ENCODE measurements at regions not wholly inside any gene's neighbourhood (a gene's known extent, or its start where the extent isn't known, plus 50 kb on each side); places are given as distances from the start of the nearest gene placed in this dataset.

GRCh38 chr14:101449114-101449513 lies 112.2 kb upstream of the DIO3 start:
- TF ChIP-seq DNMT3B (CRISPR knock-in tag; conservative IDR thresholded peaks at IDR 0.05) = no peak
- TF ChIP-seq, protein P1, sequence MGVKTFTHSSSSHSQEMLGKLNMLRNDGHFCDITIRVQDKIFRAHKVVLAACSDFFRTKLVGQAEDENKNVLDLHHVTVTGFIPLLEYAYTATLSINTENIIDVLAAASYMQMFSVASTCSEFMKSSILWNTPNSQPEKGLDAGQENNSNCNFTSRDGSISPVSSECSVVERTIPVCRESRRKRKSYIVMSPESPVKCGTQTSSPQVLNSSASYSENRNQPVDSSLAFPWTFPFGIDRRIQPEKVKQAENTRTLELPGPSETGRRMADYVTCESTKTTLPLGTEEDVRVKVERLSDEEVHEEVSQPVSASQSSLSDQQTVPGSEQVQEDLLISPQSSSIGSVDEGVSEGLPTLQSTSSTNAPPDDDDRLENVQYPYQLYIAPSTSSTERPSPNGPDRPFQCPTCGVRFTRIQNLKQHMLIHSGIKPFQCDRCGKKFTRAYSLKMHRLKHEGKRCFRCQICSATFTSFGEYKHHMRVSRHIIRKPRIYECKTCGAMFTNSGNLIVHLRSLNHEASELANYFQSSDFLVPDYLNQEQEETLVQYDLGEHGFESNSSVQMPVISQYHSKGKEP (CRISPR knock-in tag; IDR thresholded peaks at IDR 0.05) = no peak
